ENCODE measurements at regions not wholly inside any gene's neighbourhood (a gene's known extent, or its start where the extent isn't known, plus 50 kb on each side); places are given as distances from the start of the nearest gene placed in this dataset.

DNA sequence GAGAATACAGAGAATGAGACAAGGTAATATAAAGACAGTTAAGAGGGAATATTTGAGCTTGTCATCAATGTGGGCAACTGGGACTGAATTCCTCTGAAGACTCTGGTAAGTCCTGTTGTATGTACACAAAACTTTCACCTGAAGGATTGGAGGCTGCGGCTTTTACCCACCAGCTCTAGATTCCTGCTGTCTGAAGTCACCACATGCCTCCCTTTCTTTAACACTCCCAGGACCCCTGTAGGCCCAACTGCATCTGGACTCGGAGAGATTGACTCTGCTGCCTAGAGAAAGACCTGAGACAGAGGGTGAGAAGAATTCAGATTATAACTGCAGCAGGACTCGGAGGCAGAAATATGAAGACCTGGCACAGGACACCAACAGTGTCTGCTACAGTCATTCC, 1048.0 kb downstream of the PDHA2 start:
- intact Hi-C loops (cut with DNase I): no loop called here
- Histone ChIP-seq H3K27ac (no peak overlapping the region), H3K4me3 (replicated peaks in 1 of 3) (no peak overlapping the region), H3K36me3 (no peaks in the 10 kb centered on the region), H3K27me3 (no peaks in the 10 kb centered on the region), H3K9me3 (no peaks in the 10 kb centered on the region), H3K4me1 (no peaks in the 10 kb centered on the region)
- no peak for DNase-seq
- TF ChIP-seq POLR2A (IDR thresholded peaks at IDR 0.05): no peak
- TF ChIP-seq, protein P1, sequence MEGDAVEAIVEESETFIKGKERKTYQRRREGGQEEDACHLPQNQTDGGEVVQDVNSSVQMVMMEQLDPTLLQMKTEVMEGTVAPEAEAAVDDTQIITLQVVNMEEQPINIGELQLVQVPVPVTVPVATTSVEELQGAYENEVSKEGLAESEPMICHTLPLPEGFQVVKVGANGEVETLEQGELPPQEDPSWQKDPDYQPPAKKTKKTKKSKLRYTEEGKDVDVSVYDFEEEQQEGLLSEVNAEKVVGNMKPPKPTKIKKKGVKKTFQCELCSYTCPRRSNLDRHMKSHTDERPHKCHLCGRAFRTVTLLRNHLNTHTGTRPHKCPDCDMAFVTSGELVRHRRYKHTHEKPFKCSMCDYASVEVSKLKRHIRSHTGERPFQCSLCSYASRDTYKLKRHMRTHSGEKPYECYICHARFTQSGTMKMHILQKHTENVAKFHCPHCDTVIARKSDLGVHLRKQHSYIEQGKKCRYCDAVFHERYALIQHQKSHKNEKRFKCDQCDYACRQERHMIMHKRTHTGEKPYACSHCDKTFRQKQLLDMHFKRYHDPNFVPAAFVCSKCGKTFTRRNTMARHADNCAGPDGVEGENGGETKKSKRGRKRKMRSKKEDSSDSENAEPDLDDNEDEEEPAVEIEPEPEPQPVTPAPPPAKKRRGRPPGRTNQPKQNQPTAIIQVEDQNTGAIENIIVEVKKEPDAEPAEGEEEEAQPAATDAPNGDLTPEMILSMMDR (IDR thresholded peaks at IDR 0.05): no peak
- 83% methylated on average over 3 of the region's 3 CpGs for WGBS, 2 donors

DNA sequence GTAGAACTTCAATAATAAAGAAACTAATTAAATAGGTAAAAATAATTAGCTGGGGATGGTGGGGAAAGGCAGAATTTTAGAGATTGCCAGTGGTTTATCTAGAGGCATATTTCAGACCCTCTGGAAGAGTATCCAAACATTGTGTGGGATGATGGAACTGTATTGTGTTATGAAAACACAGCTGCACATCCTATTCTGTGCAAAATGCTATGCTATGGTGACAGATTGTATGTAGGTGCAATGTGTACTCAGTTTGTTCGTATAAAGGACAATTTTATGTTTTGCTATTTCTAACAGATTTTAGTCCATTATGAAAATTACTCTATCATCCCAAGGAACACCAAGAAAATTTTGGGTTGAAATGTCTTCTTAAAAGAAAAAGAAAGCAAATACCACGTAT, 1054.7 kb downstream of the PDHA2 start:
- Histone ChIP-seq H3K4me3 (replicated peaks in 1 of 3) (no peak overlapping the region), H3K27me3 (no peaks in the 10 kb centered on the region), H3K9me3 (no peaks in the 10 kb centered on the region), H3K36me3 (no peaks in the 10 kb centered on the region), H3K4me1 (no peaks in the 10 kb centered on the region), H3K27ac (no peak overlapping the region)
- no peak for DNase-seq
- WGBS, 2 donors: 89 to 94% methylated on average over 2 of the region's 2 CpGs
- TF ChIP-seq, protein P1 (IDR thresholded peaks at IDR 0.05): no peak
- no peak for TF ChIP-seq POLR2A (IDR thresholded peaks at IDR 0.05)
- intact Hi-C loops (cut with DNase I): no loop called here

DNA sequence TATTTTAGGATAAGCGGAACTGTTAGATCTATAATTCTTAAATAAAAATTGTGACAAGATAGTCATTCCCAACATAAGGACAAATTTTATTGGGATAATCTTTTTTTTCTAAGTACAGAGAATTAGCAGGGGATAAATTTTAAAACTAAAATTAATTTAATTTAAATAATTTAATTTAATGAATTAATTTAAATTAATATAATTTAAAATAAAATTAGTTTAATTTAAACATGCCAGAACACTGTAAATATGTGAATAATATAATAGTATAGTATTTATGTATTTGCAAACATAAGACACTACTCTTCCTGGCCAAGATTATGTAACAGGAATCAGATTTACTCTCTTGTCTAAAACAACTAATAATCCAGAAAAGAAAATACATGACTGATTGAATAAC, 1055.9 kb downstream of the PDHA2 start:
- Histone ChIP-seq H3K4me3 (replicated peaks in 1 of 3) (no peak overlapping the region), H3K9me3 (no peaks in the 10 kb centered on the region), H3K27me3 (no peaks in the 10 kb centered on the region), H3K27ac (no peak overlapping the region), H3K4me1 (no peaks in the 10 kb centered on the region), H3K36me3 (no peaks in the 10 kb centered on the region)
- DNase-seq: no peak
- TF ChIP-seq, protein P1 (IDR thresholded peaks at IDR 0.05): no peak
- TF ChIP-seq POLR2A (IDR thresholded peaks at IDR 0.05): no peak
- 94 to 98% methylated on average over 1 of the region's 1 CpG for WGBS, 2 donors
- intact Hi-C loops (cut with DNase I): no loop called here

DNA sequence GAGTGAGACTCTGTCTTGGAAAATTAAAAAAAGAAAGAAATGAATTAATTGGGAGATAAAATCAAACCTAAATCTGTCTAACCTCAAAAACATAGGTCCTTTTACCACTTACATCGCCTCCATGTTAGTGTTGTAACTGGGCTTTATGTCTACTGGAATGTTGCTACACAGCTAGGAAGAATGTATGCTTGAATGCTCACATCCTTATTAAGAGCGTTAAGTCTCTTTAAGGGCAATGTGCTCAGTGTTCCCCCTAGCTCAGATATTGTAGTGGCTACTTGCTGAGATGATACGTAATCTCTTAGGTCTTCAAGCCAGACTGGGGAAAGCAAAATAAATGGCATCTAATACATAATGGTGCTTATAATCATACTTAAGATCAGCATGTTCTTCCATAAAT, 1072.8 kb downstream of the PDHA2 start:
- intact Hi-C loops (cut with DNase I): no loop called here
- no peak for DNase-seq
- Histone ChIP-seq H3K27me3 (no peaks in the 10 kb centered on the region), H3K9me3 (no peaks in the 10 kb centered on the region), H3K4me3 (replicated peaks in 1 of 3) (no peak overlapping the region), H3K36me3 (no peaks in the 10 kb centered on the region), H3K4me1 (no peaks in the 10 kb centered on the region), H3K27ac (no peak overlapping the region)
- TF ChIP-seq, protein P1 (IDR thresholded peaks at IDR 0.05): no peak
- no peak for TF ChIP-seq POLR2A (IDR thresholded peaks at IDR 0.05)
- WGBS, 2 donors: 62 to 80% methylated on average over 3 of the region's 3 CpGs

DNA sequence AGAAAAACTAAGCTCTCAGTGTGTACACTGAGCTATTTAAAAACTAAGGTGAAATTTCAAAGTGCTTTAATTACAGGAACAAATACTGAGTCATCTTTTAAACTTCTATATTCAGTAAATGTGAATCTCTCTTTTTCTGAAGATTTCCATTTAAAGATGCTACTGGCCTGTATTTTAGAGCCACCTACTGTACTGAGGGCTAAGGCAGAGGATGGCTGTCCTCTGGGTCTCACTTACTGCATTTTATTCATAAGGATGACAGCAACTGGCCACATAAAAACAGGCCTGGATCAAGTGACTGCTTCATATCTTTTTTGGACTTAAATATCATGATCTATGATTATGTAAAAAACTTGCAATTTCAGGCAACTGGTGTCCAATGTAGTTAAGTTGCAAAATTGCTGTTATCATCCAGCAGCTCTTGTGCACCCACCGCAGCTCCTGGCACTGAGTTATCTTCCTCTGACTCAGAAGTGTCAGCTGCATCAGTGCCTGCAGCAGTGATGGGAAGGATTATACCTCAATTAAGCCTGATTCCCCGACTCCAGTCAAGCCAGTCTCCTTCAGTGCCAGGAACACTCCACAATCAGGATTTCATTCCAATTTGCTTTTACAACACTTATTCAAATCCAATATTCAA, 1073.7 kb downstream of the PDHA2 start:
- WGBS, 2 donors: 58 to 61% methylated on average over 2 of the region's 2 CpGs
- intact Hi-C loops (cut with DNase I): no loop called here

More for the DNA sequence above, 1073.7 kb downstream of the PDHA2 start:
- Histone ChIP-seq H3K9me3 (no peaks in the 10 kb centered on the region), H3K4me3 (replicated peaks in 1 of 3) (no peak overlapping the region), H3K36me3 (no peaks in the 10 kb centered on the region), H3K4me1 (no peaks in the 10 kb centered on the region), H3K27ac (no peak overlapping the region), H3K27me3 (no peaks in the 10 kb centered on the region)
- DNase-seq: no peak
- TF ChIP-seq, protein P1 (IDR thresholded peaks at IDR 0.05): no peak
- TF ChIP-seq POLR2A (IDR thresholded peaks at IDR 0.05): no peak
